Suprapubic skin (tissue), 3 donors: ENCODE measurements at regions not wholly inside any gene's neighbourhood (a gene's known extent, or its start where the extent isn't known, plus 50 kb on each side); places are given as distances from the start of the nearest gene placed in this dataset.

Experiments
- EP300 ChIP-seq: sonication (generic); formaldehyde crosslinking; IDR thresholded peaks from one replicate; pipeline ENCODE4 v1.6.1; 2017; ENCODE audit warnings: antibody characterized with exemption
- TF ChIP-seq, protein P1 (sequence below), 2 donors: fragments of 200-600 bp in 1 of 2; fragments of 450-650 bp in 1 of 2; sonication (generic) in 1 of 2; IDR thresholded peaks; one replicate each; pipeline ENCODE4 v1.5.1; 2016 to 2019; ENCODE audit warnings: antibody characterized with exemption in 2 of 2, mild to moderate bottlenecking in 1 of 2, moderate library complexity in 1 of 2

DNA sequence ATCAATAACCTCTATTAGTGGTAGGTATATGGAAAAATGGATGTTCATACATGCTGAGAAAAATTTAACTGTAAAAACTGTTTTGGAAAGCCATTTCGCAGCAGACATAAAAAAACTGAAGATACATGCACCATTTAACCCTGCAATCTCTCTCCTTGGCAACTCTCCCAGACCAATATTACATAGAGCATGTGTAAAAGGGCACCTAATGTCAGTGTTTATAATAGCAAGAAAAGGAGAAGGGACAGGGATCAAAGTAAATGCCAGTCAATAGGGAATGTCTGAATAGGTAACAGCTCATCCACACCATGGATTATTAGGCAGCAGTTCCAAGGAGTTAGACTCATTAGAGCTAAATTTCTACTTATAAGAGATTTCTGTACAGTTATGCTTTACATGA lies 77.2 kb downstream of the BTG1 start:
- no peak for TF ChIP-seq EP300
- TF ChIP-seq, protein P1, sequence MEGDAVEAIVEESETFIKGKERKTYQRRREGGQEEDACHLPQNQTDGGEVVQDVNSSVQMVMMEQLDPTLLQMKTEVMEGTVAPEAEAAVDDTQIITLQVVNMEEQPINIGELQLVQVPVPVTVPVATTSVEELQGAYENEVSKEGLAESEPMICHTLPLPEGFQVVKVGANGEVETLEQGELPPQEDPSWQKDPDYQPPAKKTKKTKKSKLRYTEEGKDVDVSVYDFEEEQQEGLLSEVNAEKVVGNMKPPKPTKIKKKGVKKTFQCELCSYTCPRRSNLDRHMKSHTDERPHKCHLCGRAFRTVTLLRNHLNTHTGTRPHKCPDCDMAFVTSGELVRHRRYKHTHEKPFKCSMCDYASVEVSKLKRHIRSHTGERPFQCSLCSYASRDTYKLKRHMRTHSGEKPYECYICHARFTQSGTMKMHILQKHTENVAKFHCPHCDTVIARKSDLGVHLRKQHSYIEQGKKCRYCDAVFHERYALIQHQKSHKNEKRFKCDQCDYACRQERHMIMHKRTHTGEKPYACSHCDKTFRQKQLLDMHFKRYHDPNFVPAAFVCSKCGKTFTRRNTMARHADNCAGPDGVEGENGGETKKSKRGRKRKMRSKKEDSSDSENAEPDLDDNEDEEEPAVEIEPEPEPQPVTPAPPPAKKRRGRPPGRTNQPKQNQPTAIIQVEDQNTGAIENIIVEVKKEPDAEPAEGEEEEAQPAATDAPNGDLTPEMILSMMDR (IDR thresholded peaks at IDR 0.05): no peak
